HPDE6-E6E7 (cell line): ENCODE measurements at regions not wholly inside any gene's neighbourhood (a gene's known extent, or its start where the extent isn't known, plus 50 kb on each side); places are given as distances from the start of the nearest gene placed in this dataset.
"Not testable (repeated sequence)": the region's sequence is repeated elsewhere in the genome, so short reads cannot be mapped to it uniquely, and the experiment has no call there.

Source experiments
- DNase-seq: peaks from one replicate; pipeline ENCODE4 v3.0.0; 2011; ENCODE audit warnings: missing footprints; ENCODE audit errors: extremely low spot score

GRCh38 chr7:125468855-125469174 lies 539.2 kb upstream of the POT1 start:
- no peak for DNase-seq

- no peak for DNase-seq
Measured at GRCh38 chr7:125467996-125468854, 538.6 kb upstream of the POT1 start.

GRCh38 chr7:125465527-125465926 lies 535.9 kb upstream of the POT1 start:
- DNase-seq = no peak

- DNase-seq = no peak
Measured at GRCh38 chr7:125462615-125463014, 533.0 kb upstream of the POT1 start.

- DNase-seq = no peak
Measured at GRCh38 chr7:125459038-125459437, 529.4 kb upstream of the POT1 start.

- DNase-seq = no peak
Measured at GRCh38 chr7:125450749-125451148, 521.1 kb upstream of the POT1 start.

GRCh38 chr7:125445836-125446235 lies 516.2 kb upstream of the POT1 start:
- no peak for DNase-seq

- no peak for DNase-seq
Measured at GRCh38 chr7:125444864-125445263, 515.2 kb upstream of the POT1 start.

GRCh38 chr7:125436220-125436619 lies 506.6 kb upstream of the POT1 start:
- DNase-seq = no peak

- DNase-seq = no peak
Measured at GRCh38 chr7:125431349-125431748, 501.7 kb upstream of the POT1 start.

GRCh38 chr7:125430013-125430412 lies 500.4 kb upstream of the POT1 start:
- no peak for DNase-seq

GRCh38 chr7:125427676-125428075 lies 498.1 kb upstream of the POT1 start:
- DNase-seq = no peak

GRCh38 chr7:125425506-125425905 lies 495.9 kb upstream of the POT1 start:
- no peak for DNase-seq

- DNase-seq = peak; percentile 26
Measured at GRCh38 chr7:125424721-125425120, 495.1 kb upstream of the POT1 start.

- peak; percentile 20 for DNase-seq
Measured at GRCh38 chr7:125423458-125424155, 494.0 kb upstream of the POT1 start.

GRCh38 chr7:125421407-125421806 lies 491.8 kb upstream of the POT1 start:
- not testable (repeated sequence) for DNase-seq

- no peak for DNase-seq
Measured at GRCh38 chr7:125412890-125413665, 483.5 kb upstream of the POT1 start.

- no peak for DNase-seq
Measured at GRCh38 chr7:125409921-125410320, 480.3 kb upstream of the POT1 start.

GRCh38 chr7:125406111-125406510 lies 476.5 kb upstream of the POT1 start:
- no peak for DNase-seq

GRCh38 chr7:125399408-125399807 lies 469.8 kb upstream of the POT1 start:
- no peak for DNase-seq

- no peak for DNase-seq
Measured at GRCh38 chr7:125396466-125397151, 467.0 kb upstream of the POT1 start.

GRCh38 chr7:125391921-125392320 lies 462.3 kb upstream of the POT1 start:
- no peak for DNase-seq
